ENCODE measurements at regions not wholly inside any gene's neighbourhood (a gene's known extent, or its start where the extent isn't known, plus 50 kb on each side); places are given as distances from the start of the nearest gene placed in this dataset.

DNA sequence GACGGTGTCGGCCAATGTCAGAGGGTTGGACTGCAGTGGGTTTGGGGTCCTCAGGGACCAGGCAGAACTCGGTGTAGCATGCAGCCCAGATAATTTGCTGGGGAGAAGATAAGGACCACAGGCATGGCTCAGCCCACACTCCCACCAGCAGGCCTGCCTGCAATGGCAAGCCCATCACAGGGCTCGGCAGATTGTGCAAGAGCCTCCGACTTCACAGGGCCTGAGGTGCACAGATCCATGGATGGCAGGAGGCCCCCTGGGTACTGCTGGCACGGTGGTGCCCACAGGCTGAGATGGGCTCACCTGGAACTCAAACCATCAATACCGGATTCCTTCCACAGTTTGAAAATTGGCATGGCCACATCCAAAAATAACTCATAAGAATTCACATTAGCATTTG, 180.3 kb downstream of the TTLL2 start:
- TF ChIP-seq, protein P1, sequence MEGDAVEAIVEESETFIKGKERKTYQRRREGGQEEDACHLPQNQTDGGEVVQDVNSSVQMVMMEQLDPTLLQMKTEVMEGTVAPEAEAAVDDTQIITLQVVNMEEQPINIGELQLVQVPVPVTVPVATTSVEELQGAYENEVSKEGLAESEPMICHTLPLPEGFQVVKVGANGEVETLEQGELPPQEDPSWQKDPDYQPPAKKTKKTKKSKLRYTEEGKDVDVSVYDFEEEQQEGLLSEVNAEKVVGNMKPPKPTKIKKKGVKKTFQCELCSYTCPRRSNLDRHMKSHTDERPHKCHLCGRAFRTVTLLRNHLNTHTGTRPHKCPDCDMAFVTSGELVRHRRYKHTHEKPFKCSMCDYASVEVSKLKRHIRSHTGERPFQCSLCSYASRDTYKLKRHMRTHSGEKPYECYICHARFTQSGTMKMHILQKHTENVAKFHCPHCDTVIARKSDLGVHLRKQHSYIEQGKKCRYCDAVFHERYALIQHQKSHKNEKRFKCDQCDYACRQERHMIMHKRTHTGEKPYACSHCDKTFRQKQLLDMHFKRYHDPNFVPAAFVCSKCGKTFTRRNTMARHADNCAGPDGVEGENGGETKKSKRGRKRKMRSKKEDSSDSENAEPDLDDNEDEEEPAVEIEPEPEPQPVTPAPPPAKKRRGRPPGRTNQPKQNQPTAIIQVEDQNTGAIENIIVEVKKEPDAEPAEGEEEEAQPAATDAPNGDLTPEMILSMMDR (IDR thresholded peaks at IDR 0.05): no peak
- no peaks in the 10 kb centered on the region for H3K27me3 ChIP-seq (ENCODE audit: low read depth)
- peak in 1 of 2 donors; percentile 16 for ATAC-seq
- no peak for DNase-seq
- intact Hi-C loops (cut with DNase I): no loop called here
- no peaks in the 10 kb centered on the region for H3K36me3 ChIP-seq
- no peaks in the 10 kb centered on the region for H3K4me1 ChIP-seq
- H3K9me3 ChIP-seq: no peaks in the 10 kb centered on the region
- no peak overlapping the region for H3K4me3 ChIP-seq
- no peak overlapping the region for H3K27ac ChIP-seq

DNA sequence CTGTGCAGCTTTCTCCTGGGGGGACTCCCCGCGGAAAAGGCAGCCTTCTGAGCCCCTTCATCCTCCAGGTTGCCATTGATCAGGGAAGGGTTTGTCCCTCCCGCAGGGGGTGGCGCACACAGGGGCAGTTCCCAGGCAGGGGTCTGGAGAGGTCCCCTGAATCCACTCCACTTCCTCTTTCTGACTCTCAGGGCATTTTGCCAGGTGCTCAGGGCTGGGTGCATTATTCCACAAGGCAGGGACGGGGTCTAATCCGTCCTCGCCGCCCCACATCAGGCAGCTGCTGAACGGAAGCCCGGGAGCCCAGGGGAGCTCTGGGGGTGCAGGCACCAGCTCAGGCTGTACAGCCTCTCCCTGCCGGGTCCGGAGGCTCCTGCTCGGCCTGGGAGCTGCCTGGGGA, 180.9 kb downstream of the TTLL2 start:
- no peak overlapping the region for H3K27ac ChIP-seq
- no peak for DNase-seq
- intact Hi-C loops (cut with DNase I): no loop called here
- no peaks in the 10 kb centered on the region for H3K27me3 ChIP-seq (ENCODE audit: low read depth)
- H3K4me3 ChIP-seq: no peak overlapping the region
- H3K36me3 ChIP-seq: no peaks in the 10 kb centered on the region
- TF ChIP-seq, protein P1 (IDR thresholded peaks at IDR 0.05): no peak
- no peak for ATAC-seq
- H3K9me3 ChIP-seq: no peaks in the 10 kb centered on the region
- H3K4me1 ChIP-seq: no peaks in the 10 kb centered on the region

DNA sequence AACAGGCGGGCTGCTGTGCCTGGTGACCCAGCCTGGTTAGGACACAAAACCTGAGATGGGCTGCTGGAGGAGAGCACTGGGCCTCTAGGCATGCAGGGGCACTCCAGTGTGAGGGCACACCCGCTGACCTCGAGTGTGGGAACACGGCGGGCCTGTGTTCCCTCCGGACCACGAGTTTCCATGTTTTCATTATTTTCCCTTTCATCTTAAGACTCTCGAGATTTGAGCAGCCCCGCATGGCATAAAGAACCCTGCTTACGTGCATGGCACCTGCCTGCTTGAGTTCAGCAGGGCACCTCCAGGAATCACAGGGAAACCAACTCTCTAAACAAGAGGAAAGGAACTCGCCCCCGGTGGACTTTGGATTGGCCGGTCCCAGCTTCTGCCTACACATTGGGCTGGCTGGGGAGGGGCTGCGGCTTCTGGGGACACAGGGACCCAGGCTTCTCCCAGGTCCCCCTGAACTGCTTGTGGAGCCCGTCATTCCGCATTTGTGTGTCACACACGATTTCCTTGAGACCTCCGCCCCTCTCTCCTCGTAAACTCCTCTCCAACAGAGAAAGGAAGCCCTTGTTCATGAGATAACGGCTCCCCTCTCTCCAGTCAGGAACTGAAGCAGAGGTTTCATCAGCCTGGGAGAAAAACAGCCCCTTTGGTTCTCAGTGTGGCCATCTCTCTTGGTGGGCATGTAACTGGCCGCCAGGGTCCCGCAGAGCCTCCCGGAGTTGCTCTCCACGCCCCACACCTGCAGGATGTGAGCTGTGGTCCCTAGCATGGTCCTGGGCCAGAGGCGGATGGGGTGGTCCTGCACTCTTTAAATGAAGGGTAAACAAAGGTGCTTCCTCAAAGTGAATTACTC, 181.8 kb downstream of the TTLL2 start:
- Histone ChIP-seq H3K4me3 (no peak overlapping the region), H3K36me3 (no peaks in the 10 kb centered on the region), H3K9me3 (no peaks in the 10 kb centered on the region), H3K4me1 (no peaks in the 10 kb centered on the region), H3K27me3 (ENCODE audit: low read depth) (no peaks in the 10 kb centered on the region), H3K27ac (no peak overlapping the region)
- no peak for DNase-seq
- TF ChIP-seq, protein P1 (IDR thresholded peaks at IDR 0.05): no peak
- ATAC-seq: no peak
- intact Hi-C loops (cut with DNase I): no loop called here

DNA sequence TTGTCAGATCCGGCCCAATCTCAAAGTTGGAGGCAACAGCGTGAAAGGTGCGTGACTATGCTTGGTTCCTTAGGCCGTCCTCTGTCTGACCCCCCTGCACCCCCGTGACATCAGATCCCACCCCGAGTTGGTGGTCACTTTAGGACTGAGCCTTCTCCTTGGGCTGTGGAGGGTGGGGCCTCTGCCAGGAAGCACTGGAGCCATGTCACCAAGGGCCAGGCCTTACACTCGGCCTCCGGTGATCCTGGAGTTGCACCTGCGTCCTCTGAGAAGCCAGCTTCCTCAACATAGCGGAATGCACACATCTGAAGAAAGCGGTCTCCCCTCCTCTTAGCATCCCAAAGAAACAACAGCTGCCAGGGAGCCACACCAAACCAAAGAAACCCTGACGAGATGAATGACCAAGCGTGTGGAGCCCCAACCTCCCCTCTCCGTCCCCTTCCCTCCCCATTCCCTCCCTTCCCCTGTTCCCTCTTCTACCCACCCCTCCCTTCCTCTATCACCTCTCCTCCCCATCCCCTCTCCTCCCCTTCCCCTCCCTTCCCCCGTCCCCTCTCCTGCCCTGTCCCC, 182.6 kb downstream of the TTLL2 start:
- Histone ChIP-seq H3K36me3 (no peaks in the 10 kb centered on the region), H3K4me1 (no peaks in the 10 kb centered on the region), H3K27ac (no peak overlapping the region), H3K4me3 (no peak overlapping the region), H3K9me3 (no peaks in the 10 kb centered on the region), H3K27me3 (ENCODE audit: low read depth) (no peaks in the 10 kb centered on the region)
- TF ChIP-seq, protein P1 (IDR thresholded peaks at IDR 0.05): no peak
- intact Hi-C loops (cut with DNase I): no loop called here
- no peak for DNase-seq
- ATAC-seq: no peak

DNA sequence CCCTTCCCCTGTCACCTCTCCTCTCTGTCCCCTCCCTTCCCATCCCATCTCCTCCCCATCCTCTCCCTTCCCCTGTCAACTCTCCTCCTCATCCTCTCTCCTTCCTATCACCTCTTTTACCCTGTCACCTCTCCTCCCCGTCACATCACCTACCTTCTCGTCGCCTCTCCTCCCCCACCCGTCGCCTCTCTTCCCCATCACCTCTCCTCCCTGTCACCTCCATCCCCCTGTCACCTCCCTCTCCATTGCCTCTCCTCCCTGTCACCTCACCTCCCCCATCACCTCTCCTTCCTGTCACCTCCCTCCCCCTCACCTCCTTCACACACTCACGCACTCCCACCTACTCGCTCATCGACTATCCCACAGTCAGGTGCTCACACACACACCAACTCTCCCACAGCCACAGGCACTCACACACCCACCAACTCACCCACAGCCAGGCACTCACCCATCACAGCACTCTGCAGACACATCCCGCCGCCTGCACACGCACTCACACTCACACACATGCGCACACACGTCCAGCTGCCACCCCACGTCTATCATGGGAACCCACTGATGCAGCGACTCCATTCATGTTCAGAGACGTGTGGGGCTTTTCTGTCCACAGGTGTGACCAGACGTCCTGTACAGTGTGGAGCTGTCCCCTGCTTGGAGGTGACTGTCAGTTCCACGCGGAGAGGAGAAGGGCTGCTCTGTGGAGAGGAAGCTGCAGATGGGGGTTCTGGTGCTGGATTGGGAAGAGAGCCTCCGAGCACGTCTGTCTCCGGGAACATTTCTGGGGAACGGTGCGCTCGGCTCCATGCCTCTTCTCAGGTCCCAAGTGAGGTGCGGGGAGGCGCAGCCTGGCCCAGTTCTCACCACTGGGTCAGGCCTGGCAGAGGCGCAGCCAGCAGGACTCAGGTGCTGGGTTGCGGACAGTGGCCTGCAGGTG, 184.3 kb downstream of the TTLL2 start:
- no peaks in the 10 kb centered on the region for H3K4me1 ChIP-seq
- intact Hi-C loops (cut with DNase I): no loop called here
- no peak overlapping the region for H3K27ac ChIP-seq
- H3K9me3 ChIP-seq: no peaks in the 10 kb centered on the region
- H3K36me3 ChIP-seq: no peaks in the 10 kb centered on the region
- ATAC-seq: no peak
- TF ChIP-seq, protein P1 (IDR thresholded peaks at IDR 0.05): no peak
- no peak for DNase-seq
- no peaks in the 10 kb centered on the region for H3K27me3 ChIP-seq (ENCODE audit: low read depth)
- H3K4me3 ChIP-seq: no peak overlapping the region
